Suprapubic skin (tissue), 4 donors: ENCODE measurements at regions not wholly inside any gene's neighbourhood (a gene's known extent, or its start where the extent isn't known, plus 50 kb on each side); places are given as distances from the start of the nearest gene placed in this dataset.
"Not testable (repeated sequence)": the region's sequence is repeated elsewhere in the genome, so short reads cannot be mapped to it uniquely, and the experiment has no call there.

ENCODE experiments used
- DNase-seq, 2 donors: peaks; one replicate each; pipeline ENCODE4 v3.0.0-alpha.2; 2019; ENCODE audit warnings: low spot score in 2 of 2
- H3K27ac ChIP-seq: fragments of 200-600 bp; sonication (generic); one replicate; pipeline ENCODE4 v1.5.1; 2019
- H3K27me3 ChIP-seq: fragments of 200-600 bp; sonication (generic); one replicate; pipeline ENCODE4 v1.5.1; 2019
- H3K36me3 ChIP-seq: fragments of 200-600 bp; sonication (generic); one replicate; pipeline ENCODE4 v1.5.1; 2019
- H3K4me1 ChIP-seq: fragments of 200-600 bp; sonication (generic); one replicate; pipeline ENCODE4 v1.5.1; 2019
- H3K4me3 ChIP-seq: fragments of 200-600 bp; sonication (generic); one replicate; pipeline ENCODE4 v1.5.1; 2019; ENCODE audit warnings: mild to moderate bottlenecking
- H3K9me3 ChIP-seq: fragments of 200-600 bp; sonication (generic); one replicate; pipeline ENCODE4 v1.5.1; 2019
- EP300 ChIP-seq: sonication (generic); formaldehyde crosslinking; IDR thresholded peaks from one replicate; pipeline ENCODE4 v1.6.1; 2017; ENCODE audit warnings: antibody characterized with exemption
- POLR2A ChIP-seq, 2 donors: fragments of 450-650 bp; IDR thresholded peaks; one replicate each; pipeline ENCODE4 v1.6.1; 2017; ENCODE audit warnings: antibody characterized with exemption in 2 of 2, mild to moderate bottlenecking in 2 of 2, moderate library complexity in 2 of 2
- POLR2AphosphoS5 ChIP-seq, 3 donors: sonication (generic); formaldehyde crosslinking; IDR thresholded peaks; one replicate each; pipeline ENCODE4 v1.6.1; 2017; ENCODE audit warnings: antibody characterized with exemption in 3 of 3
- WGBS: methylation state at CpG from one replicate; pipeline ENCODE4 v1.1.5; 2018; 5-methylcytosine and 5-hydroxymethylcytosine counted together
- TF ChIP-seq, protein P1 (sequence below), 2 donors: fragments of 200-600 bp in 1 of 2; fragments of 450-650 bp in 1 of 2; sonication (generic) in 1 of 2; IDR thresholded peaks; one replicate each; pipeline ENCODE4 v1.5.1; 2016 to 2019; ENCODE audit warnings: antibody characterized with exemption in 2 of 2, mild to moderate bottlenecking in 1 of 2, moderate library complexity in 1 of 2

DNA sequence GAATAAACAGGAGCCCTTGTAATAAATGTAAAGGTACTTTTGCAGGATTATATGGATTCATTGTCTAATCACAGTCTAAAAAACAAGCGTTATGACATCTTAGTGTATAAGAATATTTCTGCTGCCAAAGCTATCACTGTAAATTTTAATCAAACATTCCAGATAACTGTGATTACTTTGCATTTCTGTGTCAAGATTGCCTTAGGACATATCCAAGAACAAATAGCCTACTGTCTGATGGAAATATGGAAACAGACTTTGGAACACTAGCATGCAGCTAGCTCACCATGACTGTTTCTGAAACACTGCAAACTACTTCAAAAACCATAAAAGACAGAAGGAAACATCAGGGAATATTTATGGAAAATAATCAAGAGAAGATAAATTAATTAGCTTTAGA is 248.7 kb upstream of the ASCC3 start:
- no peak for DNase-seq
- no peaks in the 10 kb centered on the region for H3K36me3 ChIP-seq
- no peaks in the 10 kb centered on the region for H3K27me3 ChIP-seq
- H3K9me3 ChIP-seq = no peaks in the 10 kb centered on the region
- H3K4me3 ChIP-seq = no peak overlapping the region
- WGBS = 65% methylated on average over 1 of the region's 1 CpG
- H3K4me1 ChIP-seq = no peaks in the 10 kb centered on the region
- TF ChIP-seq POLR2AphosphoS5 (IDR thresholded peaks at IDR 0.05) = no peak
- no peak for TF ChIP-seq POLR2A (IDR thresholded peaks at IDR 0.05)
- TF ChIP-seq EP300 = no peak
- TF ChIP-seq, protein P1, sequence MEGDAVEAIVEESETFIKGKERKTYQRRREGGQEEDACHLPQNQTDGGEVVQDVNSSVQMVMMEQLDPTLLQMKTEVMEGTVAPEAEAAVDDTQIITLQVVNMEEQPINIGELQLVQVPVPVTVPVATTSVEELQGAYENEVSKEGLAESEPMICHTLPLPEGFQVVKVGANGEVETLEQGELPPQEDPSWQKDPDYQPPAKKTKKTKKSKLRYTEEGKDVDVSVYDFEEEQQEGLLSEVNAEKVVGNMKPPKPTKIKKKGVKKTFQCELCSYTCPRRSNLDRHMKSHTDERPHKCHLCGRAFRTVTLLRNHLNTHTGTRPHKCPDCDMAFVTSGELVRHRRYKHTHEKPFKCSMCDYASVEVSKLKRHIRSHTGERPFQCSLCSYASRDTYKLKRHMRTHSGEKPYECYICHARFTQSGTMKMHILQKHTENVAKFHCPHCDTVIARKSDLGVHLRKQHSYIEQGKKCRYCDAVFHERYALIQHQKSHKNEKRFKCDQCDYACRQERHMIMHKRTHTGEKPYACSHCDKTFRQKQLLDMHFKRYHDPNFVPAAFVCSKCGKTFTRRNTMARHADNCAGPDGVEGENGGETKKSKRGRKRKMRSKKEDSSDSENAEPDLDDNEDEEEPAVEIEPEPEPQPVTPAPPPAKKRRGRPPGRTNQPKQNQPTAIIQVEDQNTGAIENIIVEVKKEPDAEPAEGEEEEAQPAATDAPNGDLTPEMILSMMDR (IDR thresholded peaks at IDR 0.05) = no peak
- H3K27ac ChIP-seq = no peak overlapping the region

DNA sequence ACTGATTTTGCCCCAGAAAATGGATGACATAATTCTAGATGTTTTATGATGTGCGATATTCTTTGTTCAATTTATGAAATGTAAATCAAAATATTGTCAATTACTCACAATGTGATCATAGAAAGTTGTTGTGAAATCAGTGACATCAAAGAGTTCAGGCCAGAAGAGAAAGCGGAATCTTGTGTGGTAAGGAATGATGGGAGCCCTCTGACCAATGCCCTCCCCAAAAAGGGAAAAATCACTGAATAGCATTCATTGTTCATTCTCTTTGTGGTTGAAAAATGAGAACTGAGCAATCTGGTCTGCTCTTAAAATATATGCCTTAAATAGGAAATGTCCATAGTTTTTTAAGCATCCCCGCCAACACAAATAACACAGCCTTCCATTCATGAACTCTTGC is 247.1 kb upstream of the GRIK2 start:
- WGBS = 73% methylated on average over 3 of the region's 3 CpGs

DNA sequence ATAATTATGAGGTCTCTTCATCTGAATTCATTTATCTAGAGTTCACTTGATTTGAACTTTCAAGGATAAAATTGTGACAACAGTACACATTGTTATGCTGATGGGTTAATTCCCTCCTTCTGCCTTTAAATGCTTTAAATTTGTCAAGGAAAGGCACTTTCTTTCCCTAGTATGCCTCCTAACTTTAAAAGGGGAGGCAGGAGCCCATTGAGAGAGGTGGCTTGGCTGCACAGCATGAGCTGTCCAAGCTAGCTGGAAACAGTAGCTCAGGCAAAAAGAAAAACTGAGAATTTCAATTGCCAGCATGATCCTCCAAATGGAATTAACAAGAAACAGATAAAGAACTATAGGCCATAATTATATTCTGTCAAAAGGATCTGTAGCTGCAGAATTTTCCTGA is 243.3 kb upstream of the GRIK2 start:
- H3K4me1 ChIP-seq = no peaks in the 10 kb centered on the region
- no peak overlapping the region for H3K4me3 ChIP-seq
- TF ChIP-seq POLR2AphosphoS5 (IDR thresholded peaks at IDR 0.05) (no peak), POLR2A (IDR thresholded peaks at IDR 0.05) (no peak), EP300 (no peak)
- TF ChIP-seq, protein P1 (IDR thresholded peaks at IDR 0.05) = no peak
- H3K27ac ChIP-seq = no peak overlapping the region
- no peaks in the 10 kb centered on the region for H3K27me3 ChIP-seq
- no peaks in the 10 kb centered on the region for H3K36me3 ChIP-seq
- DNase-seq = no peak
- H3K9me3 ChIP-seq = no peaks in the 10 kb centered on the region

More for the DNA sequence above, 247.1 kb upstream of the GRIK2 start:
- Histone ChIP-seq H3K36me3 (no peaks in the 10 kb centered on the region), H3K27me3 (no peaks in the 10 kb centered on the region), H3K4me1 (no peaks in the 10 kb centered on the region), H3K4me3 (no peak overlapping the region), H3K27ac (no peak overlapping the region), H3K9me3 (no peaks in the 10 kb centered on the region)
- TF ChIP-seq EP300 (no peak), POLR2A (IDR thresholded peaks at IDR 0.05) (no peak), POLR2AphosphoS5 (IDR thresholded peaks at IDR 0.05) (no peak)
- TF ChIP-seq, protein P1 (IDR thresholded peaks at IDR 0.05) = no peak
- DNase-seq = no peak

- 93% methylated on average over 11 of the region's 11 CpGs for WGBS
- not testable (repeated sequence) for H3K36me3 ChIP-seq, H3K4me1 ChIP-seq, H3K27me3 ChIP-seq, H3K4me3 ChIP-seq, H3K9me3 ChIP-seq, DNase-seq, H3K27ac ChIP-seq
These were observed 235.9 kb upstream of the GRIK2 start for GRCh38 chr6:101157638-101158037.

DNA sequence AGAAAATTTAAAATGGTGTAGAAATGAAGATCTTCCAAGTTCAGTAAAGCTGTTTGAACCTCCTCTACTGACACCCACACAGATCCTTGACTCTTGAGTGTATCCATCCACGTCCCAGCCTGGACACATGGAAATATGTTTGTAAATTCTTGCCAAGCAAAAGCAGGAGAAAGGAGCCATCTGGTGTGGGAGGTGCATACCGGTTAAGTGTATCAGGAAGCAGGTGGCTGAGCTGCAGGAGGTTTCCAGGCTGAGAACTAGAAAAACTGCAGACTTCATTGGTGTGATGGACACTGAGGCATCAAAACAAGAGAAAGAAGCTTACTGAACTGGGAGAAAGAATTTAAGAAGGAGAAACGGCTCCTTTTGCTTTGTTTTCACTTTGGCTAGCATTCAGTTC is 229.9 kb upstream of the GRIK2 start:
- 42% methylated on average over 3 of the region's 3 CpGs for WGBS
- H3K27me3 ChIP-seq = no peaks in the 10 kb centered on the region

GRCh38 chr6:101167638-101168037 is 225.9 kb upstream of the GRIK2 start:
- no peak for TF ChIP-seq POLR2AphosphoS5 (IDR thresholded peaks at IDR 0.05)
- TF ChIP-seq, protein P1 (IDR thresholded peaks at IDR 0.05) = no peak
- no peak for TF ChIP-seq EP300
- TF ChIP-seq POLR2A (IDR thresholded peaks at IDR 0.05) = no peak
- H3K27me3 ChIP-seq = no peaks in the 10 kb centered on the region
- no peak overlapping the region for H3K27ac ChIP-seq
- peaks cover 18% of the 10 kb centered on the region for H3K9me3 ChIP-seq
- no peak overlapping the region for H3K4me3 ChIP-seq
- WGBS = 94% methylated on average over 13 of the region's 14 CpGs
- no peak for DNase-seq
- no peaks in the 10 kb centered on the region for H3K4me1 ChIP-seq
- no peaks in the 10 kb centered on the region for H3K36me3 ChIP-seq

More for the DNA sequence above, 229.9 kb upstream of the GRIK2 start:
- Histone ChIP-seq H3K4me1 (no peaks in the 10 kb centered on the region), H3K27ac (no peak overlapping the region), H3K4me3 (no peak overlapping the region), H3K9me3 (no peaks in the 10 kb centered on the region), H3K36me3 (no peaks in the 10 kb centered on the region)
- DNase-seq = no peak
- no peak for TF ChIP-seq POLR2A (IDR thresholded peaks at IDR 0.05)
- TF ChIP-seq, protein P1 (IDR thresholded peaks at IDR 0.05) = no peak
- TF ChIP-seq EP300 = no peak
- TF ChIP-seq POLR2AphosphoS5 (IDR thresholded peaks at IDR 0.05) = no peak

DNA sequence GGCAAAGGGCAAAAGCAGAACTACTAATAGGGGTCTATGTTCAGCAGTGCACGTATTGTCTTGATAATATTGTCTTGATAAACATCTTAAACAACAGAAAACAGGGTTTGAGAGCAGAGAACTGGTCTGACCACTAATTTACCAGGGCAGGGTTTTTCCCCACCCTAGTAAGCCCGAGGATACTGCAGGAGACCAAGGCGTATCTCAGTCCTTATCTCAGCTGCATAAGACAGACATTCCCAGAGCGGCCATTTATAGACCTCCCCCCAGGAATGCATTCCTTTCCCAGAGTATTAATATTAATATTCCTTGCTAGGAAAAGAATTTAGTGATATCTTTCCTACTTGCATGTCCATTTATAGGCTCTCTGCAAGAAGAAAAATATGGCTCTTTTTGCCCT is 222.5 kb upstream of the GRIK2 start:
- DNase-seq, H3K4me1 ChIP-seq: not testable (repeated sequence)
- WGBS = 76% methylated on average over 4 of the region's 4 CpGs

More for the DNA sequence above, 222.5 kb upstream of the GRIK2 start:
- H3K36me3 ChIP-seq, H3K4me3 ChIP-seq, H3K27ac ChIP-seq, H3K27me3 ChIP-seq: not testable (repeated sequence)
- peaks cover 18% of the 10 kb centered on the region for H3K9me3 ChIP-seq
